Mesendoderm (in vitro differentiated cells): ENCODE measurements at regions not wholly inside any gene's neighbourhood (a gene's known extent, or its start where the extent isn't known, plus 50 kb on each side); places are given as distances from the start of the nearest gene placed in this dataset.

Experiments used
- DNase-seq: peaks from one replicate; pipeline ENCODE4 v3.0.0; 2013
- H2AK5ac ChIP-seq: 2 replicates; pipeline ENCODE4 v1.6.1; 2013; ENCODE audit warnings: low read length, inconsistent platforms
- H2BK120ac ChIP-seq: 2 replicates; pipeline ENCODE4 v1.6.1; 2013; ENCODE audit warnings: low read depth, mild to moderate bottlenecking, low read length, moderate library complexity, mixed read lengths
- H2BK15ac ChIP-seq: replicated peaks from 2 replicates; pipeline ENCODE4 v1.6.1; 2013; ENCODE audit warnings: low read depth, mild to moderate bottlenecking, moderate library complexity
- H2BK5ac ChIP-seq: 2 replicates; pipeline ENCODE4 v1.6.1; 2013; ENCODE audit warnings: low read length, inconsistent platforms
- H3K18ac ChIP-seq: 2 replicates; pipeline ENCODE4 v1.6.1; 2013; ENCODE audit warnings: mild to moderate bottlenecking, low read length, mixed read lengths
- H3K23ac ChIP-seq: one replicate; pipeline ENCODE4 v1.6.1; 2013; ENCODE audit warnings: low read length
- H3K27ac ChIP-seq: 2 replicates; pipeline ENCODE4 v1.5.1; 2013; ENCODE audit warnings: low read depth, mild to moderate bottlenecking, inconsistent platforms, low read length, moderate library complexity
- H3K27me3 ChIP-seq: 2 replicates; pipeline ENCODE4 v1.6.1; 2013; ENCODE audit warnings: low read length, control low read depth, mild to moderate bottlenecking, inconsistent platforms; ENCODE audit not compliant: insufficient read depth, poor library complexity
- H3K36me3 ChIP-seq: 2 replicates; pipeline ENCODE4 v1.6.1; 2013; ENCODE audit warnings: low read length, inconsistent platforms; ENCODE audit not compliant: control insufficient read depth, insufficient read depth
- H3K4ac ChIP-seq: one replicate; pipeline ENCODE4 v1.6.1; 2013; ENCODE audit warnings: low read depth, mild to moderate bottlenecking, low read length, moderate library complexity
- H3K4me1 ChIP-seq: 2 replicates; pipeline ENCODE4 v1.6.1; 2013; ENCODE audit warnings: low read depth, low read length, inconsistent platforms; ENCODE audit not compliant: control insufficient read depth
- H3K4me2 ChIP-seq: 2 replicates; pipeline ENCODE4 v1.6.1; 2013; ENCODE audit warnings: low read length
- H3K4me3 ChIP-seq: 2 replicates; pipeline ENCODE4 v1.5.1; 2013; ENCODE audit warnings: mild to moderate bottlenecking, low read length
- H3K56ac ChIP-seq: one replicate; pipeline ENCODE4 v1.6.1; 2013; ENCODE audit warnings: low read length
- H3K79me1 ChIP-seq: 2 replicates; pipeline ENCODE4 v1.6.1; 2013; ENCODE audit warnings: low read length, inconsistent platforms
- H3K79me2 ChIP-seq: 2 replicates; pipeline ENCODE4 v1.6.1; 2013; ENCODE audit warnings: mild to moderate bottlenecking, low read length; ENCODE audit not compliant: control insufficient read depth, insufficient read depth
- H3K9ac ChIP-seq: 2 replicates; pipeline ENCODE4 v1.6.1; 2013; ENCODE audit warnings: low read length, inconsistent platforms
- H4K5ac ChIP-seq: one replicate; pipeline ENCODE4 v1.6.1; 2013; ENCODE audit warnings: low read length
- H4K8ac ChIP-seq: one replicate; pipeline ENCODE4 v1.6.1; 2013; ENCODE audit warnings: low read depth, mild to moderate bottlenecking, control low read depth, low read length, moderate library complexity
- WGBS: extraction: QIAGEN DNeasy Blood & Tissue Kit; methylation state at CpG from one replicate; pipeline ENCODE4 v1.1.7; 2013; ENCODE audit warnings: low lambda C conversion rate, missing lambda C conversion rate; ENCODE audit not compliant: insufficient coverage; ENCODE audit errors: extremely low coverage; 5-methylcytosine and 5-hydroxymethylcytosine counted together

DNA sequence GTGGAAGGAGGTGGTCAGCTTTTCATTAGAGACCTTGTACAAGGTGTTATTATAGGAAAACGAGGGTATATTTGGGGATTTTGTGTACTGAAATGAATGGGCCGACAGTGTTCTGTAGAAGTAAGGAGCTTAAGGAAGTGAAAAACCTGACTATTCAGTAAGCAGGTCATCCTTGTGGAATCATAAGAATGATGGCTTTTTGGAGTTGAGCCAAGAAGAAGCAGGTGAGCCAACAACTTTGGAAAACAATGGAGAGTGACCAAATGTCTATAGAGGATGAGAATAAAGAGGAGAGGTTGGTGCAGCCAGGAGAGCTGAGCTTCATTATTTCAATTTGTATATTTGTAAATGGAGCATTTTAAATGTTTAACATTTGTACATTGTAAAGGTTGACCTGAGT, 595.7 kb downstream of the CCSER2 start:
- Histone ChIP-seq H2BK5ac (no peak overlapping the region), H3K9ac (no peak overlapping the region), H3K4me1 (no peaks in the 10 kb centered on the region), H3K56ac (no peak overlapping the region), H3K27ac (no peak overlapping the region), H4K8ac (no peak overlapping the region), H3K4me3 (no peak overlapping the region), H3K79me2 (no peaks in the 10 kb centered on the region), H3K18ac (no peak overlapping the region), H2BK120ac (no peak overlapping the region), H3K4me2 (no peak overlapping the region), H2BK15ac (no peak overlapping the region), H3K79me1 (no peaks in the 10 kb centered on the region), H4K5ac (no peak overlapping the region), H3K4ac (no peak overlapping the region), H3K36me3 (no peaks in the 10 kb centered on the region), H3K23ac (no peak overlapping the region), H2AK5ac (no peak overlapping the region), H3K27me3 (no peaks in the 10 kb centered on the region)
- DNase-seq = no peak
- WGBS = 100% methylated on average over 2 of the region's 2 CpGs

DNA sequence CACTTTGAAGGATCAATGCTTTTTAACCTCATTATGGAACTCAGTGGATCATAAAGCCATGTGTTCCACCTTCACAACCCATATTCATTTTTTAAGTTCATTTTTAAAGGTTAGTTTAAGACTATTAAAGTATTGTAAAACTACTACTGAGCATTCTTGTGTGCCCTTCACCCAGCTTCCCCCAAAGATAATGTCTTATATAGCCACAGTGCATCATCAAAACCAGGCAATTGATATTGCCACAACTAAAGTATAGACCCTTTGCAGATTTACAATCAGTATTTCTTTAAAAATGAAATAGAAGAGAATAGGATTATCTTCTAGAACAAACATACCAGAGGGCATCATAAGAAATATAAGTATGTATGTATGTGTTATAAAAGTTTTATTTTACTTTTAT, 597.1 kb downstream of the CCSER2 start:
- Histone ChIP-seq H3K4me1 (no peaks in the 10 kb centered on the region), H3K9ac (no peak overlapping the region), H3K4me3 (no peak overlapping the region), H3K79me1 (no peaks in the 10 kb centered on the region), H2BK5ac (no peak overlapping the region), H3K27ac (no peak overlapping the region), H4K8ac (no peak overlapping the region), H3K4ac (no peak overlapping the region), H3K23ac (no peak overlapping the region), H3K27me3 (no peaks in the 10 kb centered on the region), H4K5ac (no peak overlapping the region), H3K36me3 (no peaks in the 10 kb centered on the region), H3K18ac (no peak overlapping the region), H3K56ac (no peak overlapping the region), H3K4me2 (no peak overlapping the region), H3K79me2 (no peaks in the 10 kb centered on the region), H2BK15ac (no peak overlapping the region), H2BK120ac (no peak overlapping the region), H2AK5ac (no peak overlapping the region)
- DNase-seq = no peak

DNA sequence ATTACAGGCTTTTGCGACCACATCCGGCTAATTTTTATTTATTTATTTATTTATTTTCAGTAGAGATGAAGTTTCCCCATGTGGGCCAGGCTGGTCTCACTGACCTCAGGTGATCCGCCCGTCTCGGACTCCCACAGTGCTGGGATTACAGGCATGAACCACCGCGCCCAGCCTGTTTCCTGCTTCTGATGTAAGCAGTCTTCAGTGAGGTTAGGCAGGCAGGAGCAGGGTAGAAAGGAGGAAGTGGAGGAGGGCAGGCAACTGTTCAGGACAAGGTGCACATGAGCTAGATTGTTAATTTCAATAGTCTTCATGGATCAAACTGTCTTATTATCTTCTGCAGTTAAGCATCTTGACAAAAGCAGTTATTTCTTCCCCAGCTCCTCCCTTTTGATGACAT, 605.0 kb downstream of the CCSER2 start:
- H3K79me2 ChIP-seq = no peaks in the 10 kb centered on the region
- no peak overlapping the region for H3K56ac ChIP-seq
- WGBS = no CpG with 5 or more reads among the region's 7 CpGs

DNA sequence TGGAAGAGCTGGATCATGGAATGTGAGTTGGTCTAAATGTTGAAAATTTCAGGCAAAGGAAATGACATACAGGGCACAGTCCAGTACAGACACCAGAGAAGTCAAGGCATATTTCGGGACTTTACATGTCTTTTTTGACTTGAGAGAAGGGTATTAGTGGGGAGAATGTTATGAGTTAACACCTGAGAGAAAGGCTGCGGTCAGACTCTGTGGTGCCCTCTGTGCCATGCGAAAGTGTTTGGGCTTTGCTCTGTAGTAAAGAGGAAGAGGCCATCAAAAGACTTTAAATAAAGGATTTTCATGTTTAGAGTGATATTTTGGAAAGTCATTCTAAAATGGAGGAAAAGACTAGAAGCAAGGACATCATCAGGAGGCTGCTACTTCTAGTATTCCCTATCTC, 607.4 kb downstream of the CCSER2 start:
- no peak overlapping the region for H2BK120ac ChIP-seq
- no peak overlapping the region for H3K18ac ChIP-seq
- H3K23ac ChIP-seq = no peak overlapping the region
- H2BK5ac ChIP-seq = no peak overlapping the region
- H3K79me1 ChIP-seq = no peaks in the 10 kb centered on the region
- WGBS = no CpG with 5 or more reads among the region's 3 CpGs
- H3K4me2 ChIP-seq = no peak overlapping the region
- H2BK15ac ChIP-seq = no peak overlapping the region
- H3K9ac ChIP-seq = no peak overlapping the region
- H3K4me1 ChIP-seq = no peaks in the 10 kb centered on the region
- no peak overlapping the region for H2AK5ac ChIP-seq
- H3K27me3 ChIP-seq = no peaks in the 10 kb centered on the region
- no peak overlapping the region for H3K56ac ChIP-seq
- H3K4ac ChIP-seq = no peak overlapping the region
- no peak overlapping the region for H3K4me3 ChIP-seq
- no peak for DNase-seq
- H4K5ac ChIP-seq = no peak overlapping the region
- H3K27ac ChIP-seq = no peak overlapping the region
- no peaks in the 10 kb centered on the region for H3K79me2 ChIP-seq
- H3K36me3 ChIP-seq = no peaks in the 10 kb centered on the region
- no peak overlapping the region for H4K8ac ChIP-seq

More for the DNA sequence above, 605.0 kb downstream of the CCSER2 start:
- H3K27me3 ChIP-seq = no peaks in the 10 kb centered on the region
- no peak overlapping the region for H2BK120ac ChIP-seq
- H3K27ac ChIP-seq = no peak overlapping the region
- H3K4me2 ChIP-seq = no peak overlapping the region
- no peak overlapping the region for H3K9ac ChIP-seq
- H3K23ac ChIP-seq = no peak overlapping the region
- H2BK15ac ChIP-seq = no peak overlapping the region
- H4K8ac ChIP-seq = no peak overlapping the region
- H3K4ac ChIP-seq = no peak overlapping the region
- DNase-seq = no peak
- no peak overlapping the region for H2AK5ac ChIP-seq
- no peaks in the 10 kb centered on the region for H3K36me3 ChIP-seq
- no peaks in the 10 kb centered on the region for H3K79me1 ChIP-seq
- H2BK5ac ChIP-seq = no peak overlapping the region
- H3K4me3 ChIP-seq = no peak overlapping the region
- no peaks in the 10 kb centered on the region for H3K4me1 ChIP-seq
- H3K18ac ChIP-seq = no peak overlapping the region
- no peak overlapping the region for H4K5ac ChIP-seq

DNA sequence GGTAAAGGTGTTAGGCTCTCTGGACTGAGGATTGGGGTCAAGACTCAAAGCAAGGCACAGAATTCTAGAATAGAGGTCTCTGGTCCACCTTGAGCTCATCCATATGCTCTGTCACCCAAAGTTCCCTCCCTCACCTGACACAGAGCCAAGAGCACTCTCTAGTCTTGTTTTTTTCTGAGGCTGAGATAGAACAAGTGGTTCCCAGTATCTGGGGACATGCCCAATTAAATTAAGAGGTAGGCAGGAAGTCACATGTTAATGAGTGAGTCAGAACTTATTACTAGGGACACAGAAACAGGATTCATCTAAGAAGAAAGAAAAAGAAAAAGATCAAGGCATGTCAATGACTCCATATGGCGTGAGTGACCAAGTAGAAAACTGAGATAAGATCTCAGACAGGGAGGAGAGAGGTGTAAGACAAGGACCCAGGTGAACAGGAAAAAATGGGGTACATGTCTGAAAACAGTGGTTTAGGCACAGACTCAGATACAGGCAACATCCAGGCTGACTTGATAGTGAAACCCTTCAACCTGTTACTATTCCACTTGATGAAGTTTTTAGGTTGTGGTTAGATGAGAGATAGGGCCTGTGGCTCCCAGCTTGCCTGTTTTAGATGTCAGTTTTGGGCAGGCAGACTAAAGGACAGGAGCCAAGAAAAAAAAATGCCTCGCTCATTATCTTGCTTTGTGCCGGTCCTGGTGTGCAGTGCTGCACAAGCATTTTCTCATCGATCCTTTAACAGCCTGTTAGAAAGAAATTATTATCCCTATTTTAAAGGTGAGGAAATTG, 609.9 kb downstream of the CCSER2 start:
- Histone ChIP-seq H3K23ac (no peak overlapping the region), H3K56ac (no peak overlapping the region), H4K8ac (no peak overlapping the region), H3K9ac (no peak overlapping the region), H2BK120ac (no peak overlapping the region), H3K4me2 (no peak overlapping the region), H3K4me3 (no peak overlapping the region), H4K5ac (no peak overlapping the region), H3K18ac (no peak overlapping the region), H3K79me1 (no peaks in the 10 kb centered on the region), H3K27me3 (no peaks in the 10 kb centered on the region), H2BK5ac (no peak overlapping the region), H2AK5ac (no peak overlapping the region), H3K4me1 (no peaks in the 10 kb centered on the region), H3K36me3 (no peaks in the 10 kb centered on the region), H3K79me2 (no peaks in the 10 kb centered on the region), H2BK15ac (peak overlapping the region; percentile 28), H3K27ac (no peak overlapping the region), H3K4ac (no peak overlapping the region)
- peak; percentile 4 for DNase-seq
- no CpG with 5 or more reads among the region's 4 CpGs for whole genome bisulfite sequencing

DNA sequence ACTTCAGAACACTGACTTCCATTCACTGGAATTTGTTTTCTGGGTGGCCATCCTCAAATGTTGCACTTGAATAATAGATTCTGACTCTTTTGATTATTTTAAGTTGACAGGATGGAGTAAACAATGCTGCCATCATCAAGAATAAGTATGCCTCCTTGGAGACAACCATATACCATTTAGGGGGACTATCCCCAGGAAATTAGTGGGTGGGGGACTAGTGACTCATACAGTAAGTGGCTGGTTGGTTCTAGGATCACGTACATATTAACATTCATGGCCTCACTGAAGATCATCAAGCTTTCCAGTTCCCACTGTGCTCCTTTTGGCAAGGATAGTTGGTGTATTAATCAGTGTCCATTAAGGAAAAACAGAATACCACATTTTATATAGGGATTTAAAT, 615.2 kb downstream of the CCSER2 start:
- Histone ChIP-seq H3K9ac (no peak overlapping the region), H3K79me1 (no peaks in the 10 kb centered on the region), H3K27me3 (no peaks in the 10 kb centered on the region), H3K27ac (no peak overlapping the region), H3K36me3 (no peaks in the 10 kb centered on the region), H2BK120ac (no peak overlapping the region), H2BK15ac (no peak overlapping the region), H3K18ac (no peak overlapping the region), H3K4me2 (no peak overlapping the region), H2BK5ac (no peak overlapping the region), H3K4ac (no peak overlapping the region), H4K8ac (no peak overlapping the region), H4K5ac (no peak overlapping the region), H2AK5ac (no peak overlapping the region), H3K4me1 (no peaks in the 10 kb centered on the region), H3K79me2 (no peaks in the 10 kb centered on the region), H3K23ac (no peak overlapping the region), H3K4me3 (no peak overlapping the region), H3K56ac (no peak overlapping the region)
- no CpG with 5 or more reads among the region's 1 CpG for WGBS
- DNase-seq = no peak
